ACC112 (cell line): ENCODE measurements at regions not wholly inside any gene's neighbourhood (a gene's known extent, or its start where the extent isn't known, plus 50 kb on each side); places are given as distances from the start of the nearest gene placed in this dataset.

Source experiments
- H2AFZ ChIP-seq: fragments of 200-600 bp; sonication (generic); one replicate; pipeline ENCODE4 v1.6.0; 2017; ENCODE audit warnings: antibody characterized with exemption, low read length; ENCODE audit not compliant: unreplicated experiment
- H3K27ac ChIP-seq: fragments of 200-600 bp; sonication (generic); 2 replicates; pipeline ENCODE4 v1.5.1; 2014; ENCODE audit warnings: low read depth, mild to moderate bottlenecking, antibody characterized with exemption, low read length, moderate library complexity
- H3K27me3 ChIP-seq: fragments of 200-600 bp; sonication (generic); 2 replicates; pipeline ENCODE4 v1.6.1; 2014; ENCODE audit warnings: mild to moderate bottlenecking, antibody characterized with exemption, low read length, moderate library complexity, mixed read lengths; ENCODE audit not compliant: insufficient read depth
- H3K36me3 ChIP-seq: fragments of 200-600 bp; sonication (generic); 2 replicates; pipeline ENCODE4 v1.6.1; 2016; ENCODE audit warnings: mild to moderate bottlenecking, antibody characterized with exemption, low read length, moderate library complexity, mixed read lengths; ENCODE audit not compliant: insufficient read depth
- H3K4me1 ChIP-seq: fragments of 200-600 bp; sonication (generic); one replicate; pipeline ENCODE4 v1.6.1; 2016; ENCODE audit warnings: low read length, mixed read lengths; ENCODE audit not compliant: insufficient read depth, unreplicated experiment, control insufficient read depth
- H3K4me3 ChIP-seq: fragments of 200-600 bp; sonication (generic); 2 replicates; pipeline ENCODE4 v1.5.1; 2014; ENCODE audit warnings: mild to moderate bottlenecking, low read depth, low read length
- H3K79me2 ChIP-seq: fragments of 200-600 bp; sonication (generic); one replicate; pipeline ENCODE4 v1.6.0; 2016; ENCODE audit warnings: low read length; ENCODE audit not compliant: control insufficient read depth, unreplicated experiment, insufficient read depth

DNA sequence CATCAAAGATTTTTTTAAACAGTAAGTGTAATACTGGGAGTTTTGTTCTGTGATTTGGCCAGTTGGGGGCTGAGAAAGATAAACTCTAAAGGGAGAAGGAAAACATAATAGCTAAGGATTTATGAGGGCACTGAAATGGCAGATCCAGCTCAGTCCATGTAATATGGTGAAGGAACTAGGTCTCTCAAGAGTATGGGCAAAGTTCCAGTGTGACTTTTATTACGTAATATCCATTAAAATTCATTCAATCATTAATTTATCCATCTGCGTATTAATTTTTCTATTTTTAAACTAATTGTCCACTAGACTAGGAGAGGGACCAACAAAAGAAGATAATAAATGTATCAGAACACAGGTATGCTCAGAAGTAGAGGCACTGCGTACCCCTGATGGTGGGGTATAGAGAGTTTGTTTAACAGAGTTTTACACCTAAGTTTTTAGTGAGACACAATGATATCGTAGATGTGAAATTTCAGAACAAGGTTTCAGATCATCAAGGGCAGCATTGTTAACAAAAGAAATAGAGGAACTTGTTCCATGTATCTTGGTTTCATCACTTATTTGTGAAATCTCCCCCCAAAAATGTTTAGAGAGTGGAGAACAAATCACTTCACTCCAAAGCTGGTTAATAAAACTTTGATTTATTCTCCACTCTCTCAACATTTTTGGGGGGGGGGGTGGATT, 351.1 kb downstream of the GRXCR1 start:
- H3K27ac ChIP-seq = no peak overlapping the region
- H3K4me3 ChIP-seq = no peak overlapping the region
- no peaks in the 10 kb centered on the region for H3K27me3 ChIP-seq
- no peaks in the 10 kb centered on the region for H3K4me1 ChIP-seq
- no peak overlapping the region for H2AFZ ChIP-seq
- no peaks in the 10 kb centered on the region for H3K36me3 ChIP-seq
- no peaks in the 10 kb centered on the region for H3K79me2 ChIP-seq

DNA sequence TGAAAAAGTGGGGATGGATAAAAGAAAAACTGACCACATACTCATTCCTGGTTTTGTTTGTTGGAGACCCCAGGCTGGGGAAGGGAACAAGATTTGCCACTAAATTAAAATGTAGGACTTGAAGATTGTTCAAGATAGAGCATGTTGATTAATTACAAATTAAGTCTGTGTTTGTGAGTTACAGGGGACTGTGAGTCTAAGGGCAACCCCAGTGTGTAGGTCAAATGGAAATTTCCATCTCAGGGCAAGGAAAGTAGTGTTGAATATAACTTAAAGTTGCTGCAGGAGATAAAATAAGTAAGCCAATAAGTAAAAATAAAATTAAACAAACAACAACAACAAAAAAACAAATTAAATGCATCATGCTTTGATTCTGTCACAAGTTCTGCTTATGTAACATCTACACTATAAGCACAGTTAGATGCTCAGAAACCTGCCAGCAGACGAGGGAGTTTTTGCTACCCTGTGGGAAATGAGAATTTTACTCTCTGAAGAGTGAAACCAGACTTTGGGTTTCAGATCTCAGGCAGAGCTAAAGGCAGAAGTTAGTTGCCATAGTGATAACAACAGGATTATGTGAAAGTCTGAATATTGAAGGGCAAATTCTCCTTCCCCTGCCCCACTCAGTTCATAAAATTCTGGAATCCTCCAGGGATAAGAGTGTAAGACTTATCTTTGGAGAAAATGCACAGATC, 352.3 kb downstream of the GRXCR1 start:
- H3K79me2 ChIP-seq = no peaks in the 10 kb centered on the region
- no peak overlapping the region for H3K4me3 ChIP-seq
- no peaks in the 10 kb centered on the region for H3K4me1 ChIP-seq
- H3K27ac ChIP-seq = no peak overlapping the region
- no peaks in the 10 kb centered on the region for H3K36me3 ChIP-seq
- H2AFZ ChIP-seq = no peak overlapping the region
- H3K27me3 ChIP-seq = no peaks in the 10 kb centered on the region

DNA sequence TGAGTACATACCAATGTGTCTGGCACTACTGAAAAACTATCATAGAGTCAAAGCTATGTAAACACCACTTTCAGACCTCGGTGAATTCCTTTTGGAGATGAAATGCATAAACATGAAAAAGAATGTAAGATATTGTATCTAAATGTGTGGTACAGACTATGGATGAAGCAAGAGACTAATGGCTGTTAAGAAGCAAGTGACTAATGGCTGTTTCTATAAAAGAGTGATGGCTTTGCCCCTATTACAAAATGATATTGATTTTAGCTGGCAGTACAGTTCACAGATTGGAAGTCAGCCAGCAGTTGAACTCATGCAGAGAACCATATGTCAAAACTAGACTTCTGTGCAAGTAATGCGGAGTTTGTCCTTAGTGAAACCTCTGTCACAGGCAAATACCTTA, 359.3 kb downstream of the GRXCR1 start:
- Histone ChIP-seq H2AFZ (no peak overlapping the region), H3K4me3 (no peak overlapping the region), H3K27ac (no peak overlapping the region), H3K4me1 (no peaks in the 10 kb centered on the region), H3K79me2 (no peaks in the 10 kb centered on the region), H3K36me3 (no peaks in the 10 kb centered on the region), H3K27me3 (no peaks in the 10 kb centered on the region)

DNA sequence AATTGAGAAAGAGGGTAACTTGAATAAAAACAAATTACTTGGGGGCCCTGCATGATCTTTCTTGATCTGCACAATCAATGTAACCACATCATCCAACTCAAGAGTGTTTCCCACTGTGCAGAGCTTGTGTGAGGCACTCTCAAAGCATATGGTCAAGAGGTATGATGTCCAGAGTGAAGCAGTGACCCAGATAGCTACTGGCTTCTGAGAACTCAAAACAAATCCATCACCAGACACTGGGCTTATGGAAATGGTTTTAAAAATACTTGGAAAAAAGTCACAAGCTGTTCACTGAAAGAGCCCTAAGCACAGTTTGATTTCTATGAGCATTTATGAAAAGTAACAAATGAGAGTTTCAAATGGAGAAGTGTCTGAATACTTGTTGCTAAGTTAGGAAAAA, 361.0 kb downstream of the GRXCR1 start:
- H2AFZ ChIP-seq = no peak overlapping the region

DNA sequence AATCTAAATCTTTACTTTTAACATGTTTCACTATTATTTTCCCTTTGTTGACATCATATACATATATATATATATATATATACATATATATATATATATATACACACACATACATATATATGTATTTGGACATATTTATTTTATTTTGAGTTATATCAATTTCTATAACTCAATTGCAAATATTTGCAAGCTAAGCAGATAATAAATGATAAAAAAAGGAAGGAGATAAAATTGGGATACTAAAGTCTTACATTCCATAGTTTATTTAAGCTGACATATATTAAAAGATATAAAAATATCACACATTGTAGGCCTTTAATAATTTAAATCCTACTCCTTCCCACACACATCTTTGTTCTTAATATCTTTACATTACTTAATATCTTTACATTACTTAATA, 372.2 kb downstream of the GRXCR1 start:
- Histone ChIP-seq H3K27me3 (no peaks in the 10 kb centered on the region), H3K4me3 (no peak overlapping the region), H3K36me3 (no peaks in the 10 kb centered on the region), H3K27ac (no peak overlapping the region), H3K79me2 (no peaks in the 10 kb centered on the region), H3K4me1 (no peaks in the 10 kb centered on the region), H2AFZ (no peak overlapping the region)

More for the DNA sequence above, 361.0 kb downstream of the GRXCR1 start:
- Histone ChIP-seq H3K79me2 (no peaks in the 10 kb centered on the region), H3K27ac (no peak overlapping the region), H3K4me1 (no peaks in the 10 kb centered on the region), H3K36me3 (no peaks in the 10 kb centered on the region), H3K4me3 (no peak overlapping the region), H3K27me3 (no peaks in the 10 kb centered on the region)

DNA sequence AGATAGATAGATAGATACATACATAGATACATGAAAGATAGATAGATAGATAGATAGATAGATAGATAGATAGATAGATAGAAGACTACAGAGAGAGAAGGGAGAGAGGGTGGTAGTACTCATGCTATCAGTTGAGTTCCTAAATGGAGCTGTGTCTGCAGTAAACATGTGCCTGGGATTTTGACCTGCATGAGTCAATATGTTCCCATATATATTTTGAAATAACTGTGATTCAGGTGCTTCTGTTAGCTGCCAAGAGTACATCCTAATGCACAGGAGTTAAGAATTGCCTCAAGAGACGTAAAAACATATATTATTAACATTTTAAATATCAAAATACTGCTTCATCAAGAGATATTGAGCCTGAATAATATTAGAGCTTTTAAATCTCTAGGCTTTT, 379.4 kb downstream of the GRXCR1 start:
- no peaks in the 10 kb centered on the region for H3K4me1 ChIP-seq
- H2AFZ ChIP-seq = no peak overlapping the region
- no peaks in the 10 kb centered on the region for H3K36me3 ChIP-seq
- no peaks in the 10 kb centered on the region for H3K27me3 ChIP-seq
- no peak overlapping the region for H3K4me3 ChIP-seq
- H3K79me2 ChIP-seq = no peaks in the 10 kb centered on the region
- no peak overlapping the region for H3K27ac ChIP-seq

DNA sequence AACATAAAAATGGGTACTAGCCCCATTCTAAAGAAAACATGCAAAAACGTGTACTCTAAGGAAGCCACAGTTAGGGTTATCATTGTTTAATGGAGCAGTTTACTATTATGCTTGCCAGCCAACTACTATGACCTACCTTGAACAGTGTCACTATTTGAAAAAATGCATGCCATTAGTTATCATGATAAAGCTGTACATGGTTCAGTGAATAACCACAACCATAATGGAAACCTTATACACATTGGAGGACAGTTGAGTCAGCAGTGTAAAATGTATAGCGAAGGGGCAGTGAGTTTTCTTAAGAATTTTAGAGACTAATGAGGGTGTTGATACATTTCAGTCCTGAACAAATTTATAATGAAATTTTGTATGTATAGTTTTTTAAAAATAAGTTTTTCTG, 381.9 kb downstream of the GRXCR1 start:
- Histone ChIP-seq H2AFZ (no peak overlapping the region), H3K36me3 (no peaks in the 10 kb centered on the region), H3K27me3 (no peaks in the 10 kb centered on the region; the same call in 1 of the 2 replicates), H3K79me2 (no peaks in the 10 kb centered on the region), H3K27ac (no peak overlapping the region), H3K4me1 (no peaks in the 10 kb centered on the region), H3K4me3 (no peak overlapping the region)

DNA sequence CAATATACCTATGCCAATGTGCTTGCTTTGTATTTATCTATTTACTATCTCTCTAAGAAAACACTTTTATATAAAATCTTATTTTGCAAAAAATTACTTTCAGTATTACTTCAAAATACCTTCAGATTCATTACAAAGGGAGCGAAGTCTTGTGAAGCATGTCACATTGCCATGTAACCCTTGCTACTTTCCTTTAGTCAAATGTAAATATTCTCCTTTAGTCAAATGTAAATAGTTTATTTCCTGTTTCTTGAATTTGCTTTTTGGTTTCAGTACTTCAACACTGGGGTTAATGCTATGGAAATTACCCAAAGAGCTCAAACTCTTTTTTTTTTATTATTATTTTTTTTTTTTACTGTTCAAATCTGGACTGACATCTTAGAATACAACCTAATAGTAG, 383.3 kb downstream of the GRXCR1 start:
- no peak overlapping the region for H3K4me3 ChIP-seq
- H3K27ac ChIP-seq = no peak overlapping the region
- no peaks in the 10 kb centered on the region; the same call in 1 of the 2 replicates for H3K27me3 ChIP-seq
- no peak overlapping the region for H2AFZ ChIP-seq
- no peaks in the 10 kb centered on the region for H3K79me2 ChIP-seq
- no peaks in the 10 kb centered on the region for H3K36me3 ChIP-seq
- no peaks in the 10 kb centered on the region for H3K4me1 ChIP-seq

DNA sequence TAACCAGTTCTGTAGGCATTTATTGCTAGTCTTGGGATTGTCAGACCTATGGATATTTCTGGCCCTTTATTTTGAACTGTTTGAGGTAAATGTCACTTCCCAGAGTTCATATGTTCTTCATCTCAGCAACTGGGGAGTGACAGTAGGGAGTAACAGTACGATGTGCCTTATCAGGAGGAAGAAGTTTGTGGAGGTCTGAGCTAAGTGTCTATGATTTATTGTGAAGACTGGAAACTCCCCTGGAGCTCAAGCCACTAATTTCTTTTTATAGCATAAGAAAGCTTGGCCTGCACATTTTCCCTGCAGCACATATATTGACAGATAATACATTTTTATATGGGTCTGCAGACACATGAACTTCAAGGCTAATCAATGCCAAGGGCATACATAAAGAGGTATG, 383.8 kb downstream of the GRXCR1 start:
- Histone ChIP-seq H3K4me1 (no peaks in the 10 kb centered on the region), H3K27me3 (no peaks in the 10 kb centered on the region; the same call in 1 of the 2 replicates), H3K4me3 (no peak overlapping the region), H3K36me3 (no peaks in the 10 kb centered on the region), H3K27ac (no peak overlapping the region), H2AFZ (no peak overlapping the region), H3K79me2 (no peaks in the 10 kb centered on the region)

DNA sequence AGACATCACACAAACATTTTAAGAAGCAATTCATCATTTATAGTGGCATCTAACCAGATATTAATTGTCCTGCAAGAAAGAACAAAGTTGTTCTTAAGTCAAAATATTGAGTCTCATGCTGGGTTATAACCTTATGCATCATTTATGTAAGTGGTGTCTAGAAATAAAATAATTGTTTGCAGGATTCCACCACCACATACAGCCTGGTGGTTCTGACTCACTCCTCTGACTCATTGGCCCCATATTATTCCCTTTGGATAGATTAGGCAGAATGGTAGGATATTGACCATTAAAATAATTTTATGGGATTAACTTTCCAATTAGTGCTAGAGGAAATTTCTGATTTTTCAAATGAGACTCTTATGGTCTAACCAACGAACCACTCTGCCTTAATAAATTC, 384.5 kb downstream of the GRXCR1 start:
- Histone ChIP-seq H2AFZ (no peak overlapping the region), H3K27ac (no peak overlapping the region), H3K4me1 (no peaks in the 10 kb centered on the region), H3K4me3 (no peak overlapping the region), H3K36me3 (no peaks in the 10 kb centered on the region), H3K79me2 (no peaks in the 10 kb centered on the region), H3K27me3 (no peaks in the 10 kb centered on the region; the same call in 1 of the 2 replicates)

DNA sequence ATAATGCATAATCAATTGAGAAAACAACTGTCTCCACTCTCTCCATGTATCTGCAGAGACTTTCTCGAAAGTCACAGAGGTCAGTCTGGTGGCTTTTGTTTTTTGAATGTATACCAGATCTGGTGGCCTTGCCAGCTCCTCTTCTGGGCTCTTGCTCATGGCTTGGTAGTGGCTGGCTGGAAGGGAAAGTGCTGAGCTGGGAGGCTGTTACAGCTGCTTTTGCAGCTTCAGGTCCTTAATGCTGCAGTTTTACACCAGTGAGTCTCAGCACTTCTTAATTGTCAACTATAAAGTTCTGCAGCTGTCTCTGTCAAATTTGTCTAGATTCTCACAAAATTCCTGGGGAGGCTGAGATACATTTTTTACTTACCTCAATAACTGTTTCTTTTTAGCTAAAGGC, 390.0 kb downstream of the GRXCR1 start:
- Histone ChIP-seq H3K27ac (no peak overlapping the region), H2AFZ (no peak overlapping the region), H3K4me3 (no peak overlapping the region), H3K79me2 (no peaks in the 10 kb centered on the region), H3K36me3 (no peaks in the 10 kb centered on the region), H3K27me3 (no peaks in the 10 kb centered on the region; the same call in 1 of the 2 replicates), H3K4me1 (no peaks in the 10 kb centered on the region)
